Lung (tissue), 11 donors: ENCODE measurements at regions not wholly inside any gene's neighbourhood (a gene's known extent, or its start where the extent isn't known, plus 50 kb on each side); places are given as distances from the start of the nearest gene placed in this dataset.

Experiments used
- ATAC-seq: fragments of 200-7000 bp; cut with Tn5 transposase; one replicate; pipeline ENCODE4 v1.9.1; 2020; ENCODE audit warnings: moderate number of reproducible peaks; ENCODE audit not compliant: insufficient read depth, low FRiP score
- DNase-seq, 3 donors: peaks; one replicate each; pipeline ENCODE4 v3.0.0-alpha.2; 2013 to 2017
- H3K27ac ChIP-seq, 2 donors: one replicate each; pipeline ENCODE4 v1.5.1; 2013; ENCODE audit warnings: mild to moderate bottlenecking in 2 of 2, moderate library complexity in 2 of 2, control low read depth in 1 of 2, inconsistent platforms in 1 of 2, low read depth in 1 of 2, low read length in 1 of 2
- H3K27me3 ChIP-seq, 3 donors: one replicate each; pipeline ENCODE4 v1.5.1; 2013; ENCODE audit warnings: low read length in 2 of 3; ENCODE audit not compliant: control insufficient read depth in 3 of 3, insufficient read depth in 3 of 3
- H3K36me3 ChIP-seq, 4 donors: one replicate each; pipeline ENCODE4 v1.5.1; 2013; ENCODE audit warnings: low read length in 4 of 4, mild to moderate bottlenecking in 1 of 4, moderate library complexity in 1 of 4; ENCODE audit not compliant: control insufficient read depth in 4 of 4, insufficient read depth in 4 of 4
- H3K4me1 ChIP-seq, 5 donors: one replicate each; pipeline ENCODE4 v1.5.1; 2013; ENCODE audit warnings: low read length in 5 of 5, mild to moderate bottlenecking in 2 of 5, moderate library complexity in 1 of 5; ENCODE audit not compliant: control insufficient read depth in 5 of 5, insufficient read depth in 5 of 5
- H3K4me3 ChIP-seq: one replicate; pipeline ENCODE4 v1.5.1; 2013; ENCODE audit warnings: mild to moderate bottlenecking, control low read depth, moderate library complexity
- H3K9ac ChIP-seq, 2 donors: one replicate each; pipeline ENCODE4 v1.5.1; 2013; ENCODE audit warnings: low read length in 2 of 2, control low read depth in 1 of 2; ENCODE audit not compliant: insufficient read depth in 1 of 2
- H3K9me3 ChIP-seq, 4 donors: one replicate each; pipeline ENCODE4 v1.5.1; 2013; ENCODE audit warnings: low read length in 3 of 4, mild to moderate bottlenecking in 1 of 4, moderate library complexity in 1 of 4; ENCODE audit not compliant: control insufficient read depth in 4 of 4, insufficient read depth in 3 of 4
- WGBS, 2 donors: extraction: QIAGEN DNeasy Blood & Tissue Kit; methylation state at CpG; one replicate each; pipeline ENCODE4 v1.1.7; 2013; 5-methylcytosine and 5-hydroxymethylcytosine counted together
- TF ChIP-seq, protein P1 (sequence below): IDR thresholded peaks from 2 replicates; pipeline ENCODE4 v1.5.1; 2012; ENCODE audit warnings: mild to moderate bottlenecking; ENCODE audit errors: control extremely low read depth, extremely low read depth
- donor health status: control.
- donor health status: control.
- donor health status: Bipolar disorder and iron deficiency.
- donor health status: healthy.
- donor health status: DM: yes; HTN: yes; CAD: no.

DNA sequence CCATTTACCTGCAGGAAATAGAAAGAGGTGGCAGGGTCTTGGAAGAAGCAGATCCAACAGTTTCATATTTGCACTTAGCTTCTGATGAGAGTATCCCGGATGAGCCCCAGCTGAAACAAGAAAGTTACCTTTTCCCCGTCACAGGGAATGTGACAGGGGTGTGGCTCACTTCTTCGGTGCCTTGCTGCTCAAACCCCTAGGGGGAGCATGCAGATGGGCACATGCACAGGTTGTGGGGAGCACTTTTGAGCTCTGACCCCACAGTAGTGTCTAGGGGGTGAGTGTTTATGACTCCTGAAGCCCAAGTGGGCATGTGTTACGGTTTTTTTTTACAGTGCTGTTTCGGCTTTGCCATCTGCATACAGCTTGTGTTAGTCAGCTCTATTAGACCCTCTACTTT, 1221.0 kb downstream of the JRKL start:
- Histone ChIP-seq H3K4me1 (peaks cover 0 to 6% (median 0%) of the 10 kb centered on the region in 5 donors), H3K4me3 (no peak overlapping the region), H3K27me3 (no peaks in the 10 kb centered on the region), H3K9me3 (peaks cover 0 to 10% (median 3%) of the 10 kb centered on the region in 4 donors), H3K27ac (no peak overlapping the region), H3K36me3 (no peaks in the 10 kb centered on the region), H3K9ac (no peak overlapping the region)
- 90 to 93% methylated on average over 5 of the region's 5 CpGs for WGBS, 2 donors
- DNase-seq (no peak), ATAC-seq (no peak)
- TF ChIP-seq, protein P1, sequence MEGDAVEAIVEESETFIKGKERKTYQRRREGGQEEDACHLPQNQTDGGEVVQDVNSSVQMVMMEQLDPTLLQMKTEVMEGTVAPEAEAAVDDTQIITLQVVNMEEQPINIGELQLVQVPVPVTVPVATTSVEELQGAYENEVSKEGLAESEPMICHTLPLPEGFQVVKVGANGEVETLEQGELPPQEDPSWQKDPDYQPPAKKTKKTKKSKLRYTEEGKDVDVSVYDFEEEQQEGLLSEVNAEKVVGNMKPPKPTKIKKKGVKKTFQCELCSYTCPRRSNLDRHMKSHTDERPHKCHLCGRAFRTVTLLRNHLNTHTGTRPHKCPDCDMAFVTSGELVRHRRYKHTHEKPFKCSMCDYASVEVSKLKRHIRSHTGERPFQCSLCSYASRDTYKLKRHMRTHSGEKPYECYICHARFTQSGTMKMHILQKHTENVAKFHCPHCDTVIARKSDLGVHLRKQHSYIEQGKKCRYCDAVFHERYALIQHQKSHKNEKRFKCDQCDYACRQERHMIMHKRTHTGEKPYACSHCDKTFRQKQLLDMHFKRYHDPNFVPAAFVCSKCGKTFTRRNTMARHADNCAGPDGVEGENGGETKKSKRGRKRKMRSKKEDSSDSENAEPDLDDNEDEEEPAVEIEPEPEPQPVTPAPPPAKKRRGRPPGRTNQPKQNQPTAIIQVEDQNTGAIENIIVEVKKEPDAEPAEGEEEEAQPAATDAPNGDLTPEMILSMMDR = no peak

DNA sequence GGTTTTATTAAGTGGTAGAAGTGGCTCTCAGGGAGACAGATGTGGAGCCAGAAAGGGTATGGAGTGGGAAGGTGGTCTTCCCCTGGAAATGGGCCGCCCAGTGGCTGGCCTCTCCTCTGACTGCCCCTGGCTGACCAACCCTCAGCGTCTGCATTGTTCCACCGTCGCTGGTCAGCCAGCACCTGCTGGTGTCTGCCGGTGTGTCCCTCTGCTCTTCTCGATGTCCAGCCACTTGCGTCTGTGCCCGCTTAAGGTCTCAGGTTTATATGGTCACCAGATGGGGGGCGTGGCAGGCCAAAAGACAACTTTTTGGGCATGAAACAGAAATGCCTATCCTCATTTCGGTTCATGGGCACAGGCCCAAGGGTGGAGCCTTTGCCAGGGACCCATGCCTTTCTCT, 1221.5 kb downstream of the JRKL start:
- Histone ChIP-seq H3K4me1 (peaks cover 0 to 6% (median 0%) of the 10 kb centered on the region in 5 donors), H3K27ac (no peak overlapping the region), H3K27me3 (no peaks in the 10 kb centered on the region), H3K36me3 (no peaks in the 10 kb centered on the region), H3K9ac (no peak overlapping the region), H3K9me3 (peaks cover 0 to 10% (median 3%) of the 10 kb centered on the region in 4 donors), H3K4me3 (no peak overlapping the region)
- no peak for ATAC-seq
- TF ChIP-seq, protein P1 = no peak
- DNase-seq = no peak
- WGBS, 2 donors = 89 to 96% methylated on average over 10 of the region's 10 CpGs

DNA sequence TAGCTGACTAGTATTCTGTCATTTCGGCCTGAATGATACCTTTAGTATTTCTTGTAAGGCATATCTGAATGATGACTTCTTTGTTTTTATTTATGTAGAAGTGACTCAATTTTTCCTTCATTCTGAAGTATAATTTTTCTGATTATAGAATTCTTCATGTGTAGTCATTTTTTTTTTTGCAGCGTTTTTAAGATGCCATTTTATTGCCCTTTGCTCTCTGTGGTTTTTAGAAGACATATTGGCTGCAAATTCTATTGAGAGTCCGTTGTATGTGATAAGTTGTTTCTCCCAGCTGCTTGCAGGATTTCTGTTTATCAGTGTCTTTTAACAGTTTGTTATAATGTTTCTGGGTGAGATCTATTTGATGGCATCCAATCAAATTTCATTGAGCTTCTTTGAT, 1224.8 kb downstream of the JRKL start:
- Histone ChIP-seq H3K27me3 (peaks cover 0 to 2% (median 0%) of the 10 kb centered on the region in 3 donors), H3K36me3 (no peaks in the 10 kb centered on the region), H3K4me1 (peaks cover 0 to 6% (median 0%) of the 10 kb centered on the region in 5 donors), H3K4me3 (no peak overlapping the region), H3K9ac (no peak overlapping the region), H3K9me3 (peaks cover 0 to 8% (median 1%) of the 10 kb centered on the region in 4 donors), H3K27ac (no peak overlapping the region)
- ATAC-seq (no peak), DNase-seq (peak in 2 of 3 donors; percentile 77 to 83)
- TF ChIP-seq, protein P1 = no peak
- WGBS, 2 donors = 63 to 76% methylated on average over 3 of the region's 3 CpGs

DNA sequence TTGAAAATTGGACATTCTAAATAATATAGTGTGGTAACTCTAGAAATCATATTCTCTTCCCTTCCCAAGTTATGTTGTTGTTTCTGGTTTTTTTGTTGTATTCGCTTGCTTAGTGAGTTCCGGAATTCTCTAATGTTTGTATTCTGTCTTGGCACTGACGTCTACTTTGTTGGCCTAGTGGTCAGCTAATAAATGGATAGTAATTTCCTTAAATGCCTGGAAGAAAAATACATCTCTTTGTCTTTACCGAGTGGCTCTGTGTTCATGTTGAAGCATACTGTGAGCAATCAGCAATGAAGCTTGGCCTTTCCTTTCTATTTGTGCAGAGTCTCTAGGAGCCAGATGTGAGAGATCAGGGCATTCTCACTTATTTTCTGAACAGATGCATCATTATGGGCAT, 1225.7 kb downstream of the JRKL start:
- Histone ChIP-seq H3K4me3 (no peak overlapping the region), H3K36me3 (no peaks in the 10 kb centered on the region), H3K27me3 (peaks cover 0 to 2% (median 0%) of the 10 kb centered on the region in 3 donors), H3K9me3 (peaks cover 0 to 8% (median 1%) of the 10 kb centered on the region in 4 donors), H3K27ac (no peak overlapping the region), H3K9ac (no peak overlapping the region), H3K4me1 (peaks cover 0 to 10% (median 0%) of the 10 kb centered on the region in 5 donors)
- ATAC-seq (no peak), DNase-seq (peak in 2 of 3 donors; percentile 42 to 63)
- 51 to 76% methylated on average over 4 of the region's 4 CpGs for WGBS, 2 donors
- TF ChIP-seq, protein P1 = no peak
